ENCODE measurements at regions not wholly inside any gene's neighbourhood (a gene's known extent, or its start where the extent isn't known, plus 50 kb on each side); places are given as distances from the start of the nearest gene placed in this dataset.

GRCh38 chr12:90257927-90258624, 549.4 kb upstream of the ATP2B1 start:
- no peak for TF ChIP-seq CTCF (IDR thresholded peaks at IDR 0.05; ENCODE audit: control insufficient read depth, extremely low read depth, insufficient read depth)
- no peak for DNase-seq (ENCODE audit: low read depth)
- H3K4me3 ChIP-seq (ENCODE audit: low read depth, low read length), result no peak overlapping the region

- no peak for DNase-seq (ENCODE audit: low read depth)
- no peak overlapping the region for H3K4me3 ChIP-seq (ENCODE audit: low read depth, low read length)
- no peak for TF ChIP-seq CTCF (IDR thresholded peaks at IDR 0.05; ENCODE audit: control insufficient read depth, extremely low read depth, insufficient read depth)
These were observed 546.2 kb upstream of the ATP2B1 start for GRCh38 chr12:90254796-90255195.

DNA sequence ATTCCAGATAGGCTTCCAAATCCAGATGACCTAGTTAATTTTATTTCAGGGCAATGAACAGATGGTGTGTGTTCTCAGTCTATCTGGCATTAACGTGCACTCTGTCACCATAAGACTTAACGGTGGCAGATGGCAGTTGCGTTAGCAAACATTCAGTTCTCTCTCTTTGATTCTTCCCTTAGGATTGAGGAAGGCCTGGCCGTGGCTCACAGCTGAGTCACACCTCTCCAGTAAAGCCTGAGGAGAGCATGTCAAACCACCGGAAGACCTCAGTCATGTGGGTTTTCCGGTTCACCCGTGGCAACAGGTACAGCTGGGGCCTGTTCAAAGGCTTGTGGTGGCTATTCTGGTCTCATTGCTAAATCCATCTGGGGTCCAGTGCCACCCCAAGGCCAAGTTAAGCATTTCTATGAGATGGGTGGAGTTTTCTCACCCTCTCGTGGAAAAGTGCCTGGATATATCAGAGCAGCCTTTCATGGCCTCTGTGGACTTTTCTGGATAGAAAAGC, 545.1 kb upstream of the ATP2B1 start:
- TF ChIP-seq CTCF (IDR thresholded peaks at IDR 0.05; ENCODE audit: control insufficient read depth, extremely low read depth, insufficient read depth), result no peak
- H3K4me3 ChIP-seq (ENCODE audit: low read depth, low read length), result no peak overlapping the region
- no peak for DNase-seq (ENCODE audit: low read depth)

DNA sequence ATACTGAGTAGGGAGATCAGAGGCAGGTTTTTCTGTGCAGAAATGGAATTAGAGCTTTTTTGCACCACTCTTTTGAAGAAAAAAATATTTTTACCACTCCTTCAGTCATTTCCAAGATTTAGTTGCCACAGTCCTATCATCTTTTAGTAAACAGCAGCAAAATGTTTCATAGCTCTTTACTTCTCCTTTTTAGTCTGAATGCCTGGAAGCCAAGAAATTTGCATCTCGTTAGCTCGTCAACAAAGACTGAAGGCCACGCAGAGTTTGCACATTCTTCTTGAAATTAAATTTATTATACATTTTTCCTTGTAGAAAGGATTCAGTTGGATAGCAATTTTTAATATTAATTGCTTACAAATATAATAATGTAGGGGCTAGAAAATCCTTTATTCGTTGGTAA, 544.5 kb upstream of the ATP2B1 start:
- H3K4me3 ChIP-seq (ENCODE audit: low read depth, low read length), result no peak overlapping the region
- TF ChIP-seq CTCF (IDR thresholded peaks at IDR 0.05; ENCODE audit: control insufficient read depth, extremely low read depth, insufficient read depth), result no peak
- DNase-seq (ENCODE audit: low read depth), result no peak

GRCh38 chr12:90250766-90251165, 542.1 kb upstream of the ATP2B1 start:
- DNase-seq (ENCODE audit: low read depth), result no peak
- TF ChIP-seq CTCF (IDR thresholded peaks at IDR 0.05; ENCODE audit: control insufficient read depth, extremely low read depth, insufficient read depth), result no peak
- no peak overlapping the region for H3K4me3 ChIP-seq (ENCODE audit: low read depth, low read length)

- DNase-seq (ENCODE audit: low read depth), result no peak
- no peak for TF ChIP-seq CTCF (IDR thresholded peaks at IDR 0.05; ENCODE audit: control insufficient read depth, extremely low read depth, insufficient read depth)
- no peak overlapping the region for H3K4me3 ChIP-seq (ENCODE audit: low read depth, low read length)
These were observed 541.4 kb upstream of the ATP2B1 start for GRCh38 chr12:90250042-90250441.

DNA sequence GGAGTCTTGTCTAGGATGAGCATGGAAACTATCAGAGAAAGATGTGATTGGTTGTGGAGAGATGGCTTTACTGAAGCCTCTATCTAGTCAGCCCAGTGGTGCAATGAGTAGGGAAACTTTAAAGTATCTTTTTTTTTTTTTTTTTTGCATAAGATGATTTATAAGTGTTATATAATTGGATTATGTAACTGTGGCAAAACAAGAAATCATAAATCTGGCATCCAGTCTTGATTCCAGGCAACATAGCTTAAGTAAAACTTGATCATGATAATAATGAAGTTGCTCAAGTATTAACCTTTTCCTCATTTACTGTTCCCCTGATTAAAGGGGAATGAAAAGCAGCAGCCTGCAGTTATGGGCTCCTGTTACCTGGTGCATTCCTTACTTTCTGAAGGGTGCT, 538.0 kb upstream of the ATP2B1 start:
- TF ChIP-seq CTCF (IDR thresholded peaks at IDR 0.05; ENCODE audit: control insufficient read depth, extremely low read depth, insufficient read depth), result no peak
- no peak overlapping the region for H3K4me3 ChIP-seq (ENCODE audit: low read depth, low read length)
- DNase-seq (ENCODE audit: low read depth), result no peak

All from LNCaP clone FGC (cell line).